GM12875 (cell line): ENCODE measurements at regions not wholly inside any gene's neighbourhood (a gene's known extent, or its start where the extent isn't known, plus 50 kb on each side); places are given as distances from the start of the nearest gene placed in this dataset.
"Not testable (repeated sequence)": the region's sequence is repeated elsewhere in the genome, so short reads cannot be mapped to it uniquely, and the experiment has no call there.

ENCODE experiments used
- H3K4me3 ChIP-seq: one replicate; pipeline ENCODE4 v1.5.1; 2011; ENCODE audit warnings: low read depth, low read length, control low read depth
- CTCF ChIP-seq: IDR thresholded peaks from 2 replicates; pipeline ENCODE4 v1.5.1; 2011; ENCODE audit warnings: low read depth, mild to moderate bottlenecking, control low read depth, inconsistent platforms, low read length, moderate library complexity, borderline replicate concordance; ENCODE audit not compliant: insufficient read depth

DNA sequence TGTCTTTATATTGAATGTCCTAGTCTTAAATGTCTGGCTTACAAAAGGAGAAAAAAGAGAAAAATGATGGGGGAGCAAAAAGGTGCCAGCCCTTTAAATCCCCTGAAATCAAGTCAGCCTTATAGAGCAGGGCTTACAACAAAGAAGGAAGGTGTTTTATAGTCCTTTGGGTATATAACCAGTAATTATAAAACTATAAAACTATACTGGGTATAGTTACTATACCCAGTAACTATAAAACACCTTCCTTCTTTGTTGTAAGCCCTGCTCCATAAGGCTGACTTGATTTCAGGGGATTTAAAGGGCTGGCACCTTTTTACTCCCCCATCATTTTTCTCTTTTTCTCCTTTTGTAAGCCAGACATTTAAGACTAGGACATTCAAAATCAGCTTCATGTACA lies 598.0 kb upstream of the SEMA6D start:
- H3K4me3 ChIP-seq, result no peak overlapping the region
- TF ChIP-seq CTCF, result no peak

DNA sequence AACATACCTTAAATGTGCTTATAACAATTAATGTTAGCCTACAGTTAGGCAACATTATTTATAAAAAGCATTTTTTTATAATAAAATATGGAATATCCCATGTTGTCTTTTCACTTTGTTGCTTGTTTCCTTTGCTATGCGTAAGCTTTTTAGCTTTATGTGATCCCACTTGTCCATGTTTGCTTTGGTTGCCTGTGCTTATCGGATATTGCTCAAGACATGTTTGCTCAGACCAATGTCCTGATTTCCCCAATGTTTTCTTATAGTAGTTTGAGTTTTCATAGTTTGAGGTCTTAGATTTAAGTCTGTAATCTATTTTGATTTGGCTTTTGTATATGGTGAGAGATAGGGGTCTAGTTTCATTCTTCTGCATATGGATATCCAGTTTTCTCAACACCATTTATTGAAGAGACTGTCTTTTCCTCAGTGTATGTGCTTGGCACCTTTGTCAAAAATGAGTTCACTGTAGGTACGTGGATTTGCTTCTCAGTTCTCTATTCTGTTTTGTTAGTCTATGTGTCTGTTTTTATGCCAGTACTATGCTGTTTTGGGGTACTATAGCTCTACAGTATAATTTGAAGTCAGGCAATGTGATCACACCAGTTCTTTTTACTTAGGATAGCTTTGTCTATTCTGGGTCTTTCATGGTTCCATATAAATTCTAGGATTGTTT lies 592.7 kb upstream of the SEMA6D start:
- no peak overlapping the region for H3K4me3 ChIP-seq
- no peak for TF ChIP-seq CTCF

GRCh38 chr15:47129033-47129432 lies 588.3 kb upstream of the SEMA6D start:
- TF ChIP-seq CTCF, result no peak
- no peak overlapping the region for H3K4me3 ChIP-seq

DNA sequence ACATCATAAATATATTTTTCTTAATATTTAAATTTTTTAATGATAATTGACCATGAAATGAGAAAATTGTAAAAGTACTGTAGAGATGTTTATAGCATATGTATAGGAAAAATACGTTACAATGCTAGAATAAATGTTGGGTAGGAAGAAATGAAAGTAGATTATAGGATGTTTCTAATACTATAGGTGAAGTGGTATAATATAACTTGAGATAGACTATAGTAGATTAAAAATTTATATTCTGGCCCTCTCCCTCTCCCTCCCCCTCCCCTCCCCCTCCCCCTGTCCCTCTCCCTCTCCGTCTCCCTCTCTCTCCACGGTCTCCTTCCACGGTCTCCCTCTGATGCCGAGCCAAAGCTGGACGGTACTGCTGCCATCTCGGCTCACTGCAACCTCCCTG lies 585.9 kb upstream of the SEMA6D start:
- H3K4me3 ChIP-seq, result not testable (repeated sequence)

- TF ChIP-seq CTCF, result no peak
- no peak overlapping the region for H3K4me3 ChIP-seq
Measured at GRCh38 chr15:47135267-47135666, 582.0 kb upstream of the SEMA6D start.

DNA sequence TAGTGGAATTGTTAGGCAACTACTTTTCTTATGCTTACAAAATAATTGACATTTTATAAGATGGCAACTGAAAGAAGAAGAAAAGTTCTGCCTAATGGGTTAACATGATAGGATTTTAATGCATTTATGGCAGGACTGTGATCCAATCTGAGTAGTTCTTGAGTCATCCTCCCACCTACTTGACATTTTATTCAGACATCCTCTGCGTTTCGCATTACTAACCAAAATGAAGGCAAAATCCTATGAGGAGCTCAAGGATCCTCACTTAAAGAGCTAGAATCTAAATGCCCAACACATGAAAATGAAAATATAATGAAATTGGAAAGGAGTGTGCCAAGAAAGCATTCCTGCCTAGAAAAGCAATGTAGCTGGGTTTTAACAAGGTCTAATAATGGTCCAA lies 581.1 kb upstream of the SEMA6D start:
- no peak overlapping the region for H3K4me3 ChIP-seq
- TF ChIP-seq CTCF, result no peak

DNA sequence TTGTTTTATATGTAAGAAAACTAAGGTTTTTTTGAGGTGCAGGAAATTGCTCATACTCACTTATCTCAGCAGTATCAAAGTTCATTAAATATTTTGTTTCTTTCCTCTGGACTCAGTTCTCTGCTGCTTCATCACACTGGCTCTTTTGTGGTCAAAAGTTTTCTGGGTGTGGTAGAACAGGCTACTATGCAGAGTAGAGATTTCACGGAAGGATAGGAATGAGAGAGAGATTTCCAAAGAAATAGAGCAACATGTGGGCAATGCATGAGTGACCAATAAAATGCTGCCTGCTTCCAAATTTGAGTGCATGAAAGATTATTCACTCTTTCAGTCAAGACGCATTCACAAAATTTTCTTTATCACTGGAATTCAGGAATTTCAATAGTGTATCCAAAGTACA lies 577.3 kb upstream of the SEMA6D start:
- no peak for TF ChIP-seq CTCF
- H3K4me3 ChIP-seq, result no peak overlapping the region

DNA sequence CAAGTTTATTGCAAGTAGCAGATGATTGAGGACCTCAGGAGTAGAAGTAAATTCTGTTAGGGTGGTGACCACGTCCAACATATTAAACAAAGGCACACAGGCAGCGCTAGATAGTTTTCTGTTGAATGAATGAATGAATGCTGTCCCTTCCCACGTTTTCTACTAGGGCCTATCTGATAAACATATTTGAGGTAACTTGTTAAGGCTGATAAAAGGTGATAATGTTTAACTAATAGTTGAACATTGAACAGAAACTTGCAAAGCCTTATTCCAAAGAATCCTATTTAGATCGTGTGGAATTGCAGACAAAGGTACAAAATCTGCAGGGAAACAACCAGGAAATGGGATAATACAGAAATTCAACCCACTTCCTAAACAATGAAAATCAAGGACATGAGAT lies 559.5 kb upstream of the SEMA6D start:
- no peak overlapping the region for H3K4me3 ChIP-seq
- no peak for TF ChIP-seq CTCF
